ENCODE measurements at regions not wholly inside any gene's neighbourhood (a gene's known extent, or its start where the extent isn't known, plus 50 kb on each side); places are given as distances from the start of the nearest gene placed in this dataset.

GRCh38 chr13:44140888-44141724, 232.5 kb upstream of the SERP2 start:
- peak; percentile 74 for DNase-seq (ENCODE audit: low read depth)
- H3K4me3 ChIP-seq (ENCODE audit: low read depth, low read length) = peak overlapping the region; percentile 43
- no peak for FAIRE-seq
- H3K36me3 ChIP-seq (ENCODE audit: control insufficient read depth, insufficient read depth, low read length) = no peaks in the 10 kb centered on the region
- no peak for TF ChIP-seq CTCF (IDR thresholded peaks at IDR 0.05; ENCODE audit: insufficient read depth, low read length, severe bottlenecking)
- no peaks in the 10 kb centered on the region for H3K27me3 ChIP-seq (ENCODE audit: control insufficient read depth, insufficient read depth, low read length)

GRCh38 chr13:44141725-44142539, 231.7 kb upstream of the SERP2 start:
- TF ChIP-seq CTCF (IDR thresholded peaks at IDR 0.05; ENCODE audit: insufficient read depth, low read length, severe bottlenecking) = no peak
- FAIRE-seq = no peak
- Histone ChIP-seq H3K27me3 (ENCODE audit: control insufficient read depth, insufficient read depth, low read length) (no peaks in the 10 kb centered on the region), H3K4me3 (ENCODE audit: low read depth, low read length) (peak overlapping the region; percentile 59), H3K36me3 (ENCODE audit: control insufficient read depth, insufficient read depth, low read length) (no peaks in the 10 kb centered on the region)
- DNase-seq (ENCODE audit: low read depth) = peak; percentile 79

GRCh38 chr13:44142540-44142867, 231.1 kb upstream of the SERP2 start:
- no peak for TF ChIP-seq CTCF (IDR thresholded peaks at IDR 0.05; ENCODE audit: insufficient read depth, low read length, severe bottlenecking)
- DNase-seq (ENCODE audit: low read depth) (no peak), FAIRE-seq (no peak)
- Histone ChIP-seq H3K4me3 (ENCODE audit: low read depth, low read length) (peak overlapping the region; percentile 59), H3K27me3 (ENCODE audit: control insufficient read depth, insufficient read depth, low read length) (no peaks in the 10 kb centered on the region), H3K36me3 (ENCODE audit: control insufficient read depth, insufficient read depth, low read length) (no peaks in the 10 kb centered on the region)

GRCh38 chr13:44142941-44143665, 230.5 kb upstream of the SERP2 start:
- H3K36me3 ChIP-seq (ENCODE audit: control insufficient read depth, insufficient read depth, low read length) = no peaks in the 10 kb centered on the region
- TF ChIP-seq CTCF (IDR thresholded peaks at IDR 0.05; ENCODE audit: insufficient read depth, low read length, severe bottlenecking) = no peak
- DNase-seq (ENCODE audit: low read depth) = peak; percentile 97
- no peaks in the 10 kb centered on the region for H3K27me3 ChIP-seq (ENCODE audit: control insufficient read depth, insufficient read depth, low read length)
- peak overlapping the region; percentile 59 for H3K4me3 ChIP-seq (ENCODE audit: low read depth, low read length)
- FAIRE-seq = peak; percentile 32

DNA sequence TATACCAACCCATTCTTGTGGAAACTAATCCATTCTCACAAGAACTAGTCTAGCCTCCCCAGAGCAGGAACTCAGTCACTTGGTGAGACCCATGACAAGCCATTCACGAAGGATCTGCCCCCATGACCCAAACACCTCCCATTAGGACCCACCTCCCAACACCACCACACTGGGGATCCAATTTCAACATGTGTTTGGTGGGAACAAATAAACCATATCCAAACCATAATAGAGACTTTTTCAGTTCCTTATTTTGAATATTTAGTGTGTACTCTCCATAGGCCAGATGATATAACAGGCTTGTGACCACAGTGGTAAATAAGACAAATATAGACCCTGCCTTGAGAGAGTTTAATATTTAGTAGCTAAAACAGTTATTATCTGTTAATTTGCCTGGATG, 227.5 kb upstream of the SERP2 start:
- no peak for FAIRE-seq
- no peak overlapping the region for H3K4me3 ChIP-seq (ENCODE audit: low read depth, low read length)
- DNase-seq (ENCODE audit: low read depth) = no peak
- no peak for TF ChIP-seq CTCF (IDR thresholded peaks at IDR 0.05; ENCODE audit: insufficient read depth, low read length, severe bottlenecking)
- H3K27me3 ChIP-seq (ENCODE audit: control insufficient read depth, insufficient read depth, low read length) = no peaks in the 10 kb centered on the region
- no peaks in the 10 kb centered on the region for H3K36me3 ChIP-seq (ENCODE audit: control insufficient read depth, insufficient read depth, low read length)

All from bronchial epithelial cell (primary cell).